SK-N-DZ (cell line): ENCODE measurements at regions not wholly inside any gene's neighbourhood (a gene's known extent, or its start where the extent isn't known, plus 50 kb on each side); places are given as distances from the start of the nearest gene placed in this dataset.

Experiments
- DNase-seq: peaks from one replicate; pipeline ENCODE4 v3.0.0-alpha.2; 2015; ENCODE audit warnings: low spot score

GRCh38 chr1:182735343-182735742, 51.0 kb upstream of the RGS8 start:
- DNase-seq = no peak

GRCh38 chr1:182739545-182739944, 50.0 kb upstream of the NPL start:
- peak; percentile 23 for DNase-seq
